ENCODE measurements at regions not wholly inside any gene's neighbourhood (a gene's known extent, or its start where the extent isn't known, plus 50 kb on each side); places are given as distances from the start of the nearest gene placed in this dataset.

GRCh38 chr4:125849869-125850268 lies 535.1 kb downstream of the FAT4 start:
- Histone ChIP-seq H2AFZ (ENCODE audit: low read length) (no peak overlapping the region), H3K9me2 (replicated peaks; ENCODE audit: insufficient read depth, low read length) (no peaks in the 10 kb centered on the region), H3K4me1 (ENCODE audit: low read length) (no peaks in the 10 kb centered on the region), H3K27me3 (replicated peaks; ENCODE audit: insufficient read depth, low read length) (no peaks in the 10 kb centered on the region), H3K36me3 (replicated peaks; ENCODE audit: insufficient read depth, low read length) (no peaks in the 10 kb centered on the region), H3K4me2 (ENCODE audit: low read depth, low read length) (no peak overlapping the region), H3K27ac (ENCODE audit: low read length) (no peak overlapping the region), H3K9me3 (replicated peaks; ENCODE audit: insufficient read depth, low read length) (no peaks in the 10 kb centered on the region; the same call in 1 of the 2 replicates), H3K9ac (ENCODE audit: low read length) (no peak overlapping the region), H3F3A (ENCODE audit: insufficient read depth, low read length) (no peaks in the 10 kb centered on the region), H4K20me1 (ENCODE audit: insufficient read depth, low read length) (no peaks in the 10 kb centered on the region), H3K79me2 (ENCODE audit: low read length) (no peaks in the 10 kb centered on the region), H3K4me3 (ENCODE audit: low read length) (no peak overlapping the region)
- TF ChIP-seq EZH2phosphoT487 (IDR thresholded peaks at IDR 0.05; ENCODE audit: low read length) (no peak), EZH2 (optimal IDR thresholded peaks at IDR 0.05; ENCODE audit: low read depth, low read length) (no peak), CTCF (IDR thresholded peaks at IDR 0.05; ENCODE audit: low read length) (no peak)
- no peak for DNase-seq

GRCh38 chr4:125891597-125892258 lies 577.0 kb downstream of the FAT4 start:
- Histone ChIP-seq H3K9ac (ENCODE audit: low read length) (no peak overlapping the region), H2AFZ (ENCODE audit: low read length) (no peak overlapping the region), H3K9me3 (replicated peaks; ENCODE audit: insufficient read depth, low read length) (no peaks in the 10 kb centered on the region), H3K4me1 (ENCODE audit: low read length) (no peaks in the 10 kb centered on the region), H3K79me2 (ENCODE audit: low read length) (no peaks in the 10 kb centered on the region), H3K4me2 (ENCODE audit: low read depth, low read length) (no peak overlapping the region), H3K4me3 (ENCODE audit: low read length) (no peak overlapping the region), H3K27ac (ENCODE audit: low read length) (no peak overlapping the region), H3F3A (ENCODE audit: insufficient read depth, low read length) (no peaks in the 10 kb centered on the region), H3K36me3 (replicated peaks; ENCODE audit: insufficient read depth, low read length) (no peaks in the 10 kb centered on the region), H3K9me2 (replicated peaks; ENCODE audit: insufficient read depth, low read length) (no peaks in the 10 kb centered on the region), H3K27me3 (replicated peaks; ENCODE audit: insufficient read depth, low read length) (no peaks in the 10 kb centered on the region), H4K20me1 (ENCODE audit: insufficient read depth, low read length) (no peaks in the 10 kb centered on the region)
- TF ChIP-seq EZH2 (optimal IDR thresholded peaks at IDR 0.05; ENCODE audit: low read depth, low read length) (no peak), CTCF (IDR thresholded peaks at IDR 0.05; ENCODE audit: low read length) (no peak), EZH2phosphoT487 (IDR thresholded peaks at IDR 0.05; ENCODE audit: low read length) (no peak)
- DNase-seq = no peak

- H3K4me2 ChIP-seq (ENCODE audit: low read depth, low read length) = no peak overlapping the region
- H3K4me1 ChIP-seq (ENCODE audit: low read length) = no peaks in the 10 kb centered on the region
- DNase-seq = peak; percentile 22
- H3K9me3 ChIP-seq (replicated peaks; ENCODE audit: insufficient read depth, low read length) = no peaks in the 10 kb centered on the region
- H3K36me3 ChIP-seq (replicated peaks; ENCODE audit: insufficient read depth, low read length) = no peaks in the 10 kb centered on the region
- no peaks in the 10 kb centered on the region for H4K20me1 ChIP-seq (ENCODE audit: insufficient read depth, low read length)
- H2AFZ ChIP-seq (ENCODE audit: low read length) = no peak overlapping the region
- H3F3A ChIP-seq (ENCODE audit: insufficient read depth, low read length) = no peaks in the 10 kb centered on the region
- H3K9ac ChIP-seq (ENCODE audit: low read length) = no peak overlapping the region
- no peak overlapping the region for H3K4me3 ChIP-seq (ENCODE audit: low read length)
- no peaks in the 10 kb centered on the region for H3K9me2 ChIP-seq (replicated peaks; ENCODE audit: insufficient read depth, low read length)
- TF ChIP-seq EZH2 (optimal IDR thresholded peaks at IDR 0.05; ENCODE audit: low read depth, low read length) (no peak), CTCF (IDR thresholded peaks at IDR 0.05; ENCODE audit: low read length) (no peak), EZH2phosphoT487 (IDR thresholded peaks at IDR 0.05; ENCODE audit: low read length) (no peak)
- no peaks in the 10 kb centered on the region for H3K79me2 ChIP-seq (ENCODE audit: low read length)
- H3K27me3 ChIP-seq (replicated peaks; ENCODE audit: insufficient read depth, low read length) = no peaks in the 10 kb centered on the region
- no peak overlapping the region for H3K27ac ChIP-seq (ENCODE audit: low read length)
Observed at GRCh38 chr4:125904802-125905201, 590.0 kb downstream of the FAT4 start.
